Astrocyte (in vitro differentiated cells and primary cell): ENCODE measurements at regions not wholly inside any gene's neighbourhood (a gene's known extent, or its start where the extent isn't known, plus 50 kb on each side); places are given as distances from the start of the nearest gene placed in this dataset.

Experiments
- EZH2 ChIP-seq: IDR thresholded peaks from 2 replicates; pipeline ENCODE4 v1.6.1; 2012; ENCODE audit warnings: mild to moderate bottlenecking, low read length, inconsistent platforms; ENCODE audit not compliant: insufficient read depth
- TF ChIP-seq, protein P1 (sequence below): IDR thresholded peaks from 2 replicates; pipeline ENCODE4 v1.5.1; 2011; ENCODE audit warnings: low read depth, mild to moderate bottlenecking, inconsistent platforms, low read length, moderate library complexity; ENCODE audit not compliant: insufficient read depth

DNA sequence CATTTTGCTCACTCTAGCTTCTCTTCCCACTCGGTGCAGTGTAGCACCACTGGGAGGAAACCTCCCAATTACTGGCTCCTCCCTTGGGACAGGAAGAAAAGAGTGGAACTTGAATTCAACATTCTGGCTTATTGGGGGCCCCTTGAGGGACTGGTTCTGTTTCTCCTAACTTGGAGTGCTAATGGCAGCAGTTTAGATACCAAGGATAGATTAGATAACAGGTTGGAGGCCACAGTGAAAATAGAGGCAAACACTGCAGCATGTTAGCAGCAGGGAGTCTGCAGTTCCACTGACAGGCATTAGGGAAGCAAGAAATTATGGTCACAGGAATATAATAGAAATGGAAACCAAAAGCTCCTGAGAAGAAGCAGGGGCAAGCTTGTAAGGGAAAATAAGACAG lies 322.0 kb downstream of the ABCC12 start:
- TF ChIP-seq, protein P1, sequence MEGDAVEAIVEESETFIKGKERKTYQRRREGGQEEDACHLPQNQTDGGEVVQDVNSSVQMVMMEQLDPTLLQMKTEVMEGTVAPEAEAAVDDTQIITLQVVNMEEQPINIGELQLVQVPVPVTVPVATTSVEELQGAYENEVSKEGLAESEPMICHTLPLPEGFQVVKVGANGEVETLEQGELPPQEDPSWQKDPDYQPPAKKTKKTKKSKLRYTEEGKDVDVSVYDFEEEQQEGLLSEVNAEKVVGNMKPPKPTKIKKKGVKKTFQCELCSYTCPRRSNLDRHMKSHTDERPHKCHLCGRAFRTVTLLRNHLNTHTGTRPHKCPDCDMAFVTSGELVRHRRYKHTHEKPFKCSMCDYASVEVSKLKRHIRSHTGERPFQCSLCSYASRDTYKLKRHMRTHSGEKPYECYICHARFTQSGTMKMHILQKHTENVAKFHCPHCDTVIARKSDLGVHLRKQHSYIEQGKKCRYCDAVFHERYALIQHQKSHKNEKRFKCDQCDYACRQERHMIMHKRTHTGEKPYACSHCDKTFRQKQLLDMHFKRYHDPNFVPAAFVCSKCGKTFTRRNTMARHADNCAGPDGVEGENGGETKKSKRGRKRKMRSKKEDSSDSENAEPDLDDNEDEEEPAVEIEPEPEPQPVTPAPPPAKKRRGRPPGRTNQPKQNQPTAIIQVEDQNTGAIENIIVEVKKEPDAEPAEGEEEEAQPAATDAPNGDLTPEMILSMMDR, result no peak
- TF ChIP-seq EZH2, result no peak
